Loucy (cell line): ENCODE measurements at regions not wholly inside any gene's neighbourhood (a gene's known extent, or its start where the extent isn't known, plus 50 kb on each side); places are given as distances from the start of the nearest gene placed in this dataset.

Source experiments
- H2AFZ ChIP-seq: fragments of 200-600 bp; sonication (generic); 2 replicates; pipeline ENCODE4 v1.6.0; 2016; ENCODE audit warnings: antibody characterized with exemption, mild to moderate bottlenecking, low read length, moderate library complexity
- H3F3A ChIP-seq: fragments of 200-600 bp; 2 replicates; pipeline ENCODE4 v1.6.0; 2016; ENCODE audit warnings: antibody characterized with exemption, low read depth, mild to moderate bottlenecking
- H3K27me3 ChIP-seq: fragments of 200-600 bp; sonication (generic); 2 replicates; pipeline ENCODE4 v1.6.1; 2014; ENCODE audit warnings: low read length, mild to moderate bottlenecking; ENCODE audit not compliant: insufficient read depth, poor library complexity, severe bottlenecking
- H3K36me3 ChIP-seq: fragments of 200-600 bp; sonication (generic); 2 replicates; pipeline ENCODE4 v1.6.1; 2016; ENCODE audit warnings: low read length; ENCODE audit not compliant: insufficient read depth
- H3K4me1 ChIP-seq: fragments of 200-600 bp; sonication (generic); 2 replicates; pipeline ENCODE4 v1.5.1; 2014; ENCODE audit warnings: low read length, mild to moderate bottlenecking; ENCODE audit not compliant: insufficient read depth, poor library complexity, severe bottlenecking
- H3K4me2 ChIP-seq: fragments of 200-600 bp; sonication (generic); 2 replicates; pipeline ENCODE4 v1.6.0; 2014; ENCODE audit warnings: antibody characterized with exemption, low read length, low read depth, mild to moderate bottlenecking; ENCODE audit not compliant: poor library complexity, severe bottlenecking
- H3K4me3 ChIP-seq: fragments of 200-600 bp; sonication (generic); 2 replicates; pipeline ENCODE4 v1.5.1; 2014; ENCODE audit warnings: low read length, mild to moderate bottlenecking, mixed read lengths; ENCODE audit not compliant: poor library complexity, severe bottlenecking
- H3K79me2 ChIP-seq: fragments of 200-600 bp; sonication (generic); 2 replicates; pipeline ENCODE4 v1.6.1; 2014; ENCODE audit warnings: low read length; ENCODE audit not compliant: insufficient read depth
- H3K9ac ChIP-seq: fragments of 200-600 bp; sonication (generic); 2 replicates; pipeline ENCODE4 v1.6.0; 2014; ENCODE audit warnings: mild to moderate bottlenecking, low read depth, low read length, moderate library complexity; ENCODE audit not compliant: poor library complexity, severe bottlenecking
- H3K9me2 ChIP-seq: fragments of 200-600 bp; sonication (generic); replicated peaks from 2 replicates; pipeline ENCODE4 v1.6.1; 2016; ENCODE audit warnings: low read depth, low read length, mixed read lengths
- H3K9me3 ChIP-seq: fragments of 200-600 bp; sonication (generic); 2 replicates; pipeline ENCODE4 v1.6.1; 2014; ENCODE audit warnings: mild to moderate bottlenecking, antibody characterized with exemption, low read length, low read depth; ENCODE audit not compliant: insufficient read depth
- H4K20me1 ChIP-seq: fragments of 200-600 bp; sonication (generic); 2 replicates; pipeline ENCODE4 v1.6.0; 2014; ENCODE audit warnings: antibody characterized with exemption, low read length, mild to moderate bottlenecking; ENCODE audit not compliant: insufficient read depth, poor library complexity, severe bottlenecking
- EZH2phosphoT487 ChIP-seq: fragments of 200-600 bp; IDR thresholded peaks from 2 replicates; pipeline ENCODE4 v1.6.1; 2018; ENCODE audit warnings: antibody characterized with exemption, mild to moderate bottlenecking, moderate library complexity, borderline replicate concordance
- TF ChIP-seq, protein P1 (sequence below): fragments of 200-600 bp; sonication (generic); conservative IDR thresholded peaks from 2 replicates; pipeline ENCODE4 v1.5.1; 2014; ENCODE audit warnings: mild to moderate bottlenecking, antibody characterized with exemption, low read length

DNA sequence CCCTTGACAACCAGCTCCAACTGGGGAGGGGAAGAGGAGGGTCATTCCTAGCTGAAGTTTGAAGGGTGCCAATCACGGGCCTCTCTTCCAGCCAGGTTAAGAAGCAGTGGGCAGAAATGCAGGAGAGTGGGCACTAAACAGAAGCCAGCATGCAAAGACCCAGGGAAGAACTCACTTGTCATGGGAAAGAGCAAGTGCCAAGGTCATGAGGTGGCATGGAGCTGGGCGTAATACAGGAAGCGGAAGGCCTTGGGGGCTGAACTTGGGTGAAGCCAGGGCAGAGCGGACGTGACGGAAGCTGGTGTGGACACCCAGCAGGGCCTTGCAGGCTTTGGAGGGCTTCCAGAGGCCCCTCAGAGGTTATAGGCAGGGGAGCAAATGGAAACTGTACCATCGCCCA is 302.1 kb downstream of the MAF start:
- no peaks in the 10 kb centered on the region for H3K79me2 ChIP-seq
- H3K9ac ChIP-seq, result no peak overlapping the region
- H4K20me1 ChIP-seq, result no peaks in the 10 kb centered on the region
- H3K27me3 ChIP-seq, result no peaks in the 10 kb centered on the region
- no peaks in the 10 kb centered on the region for H3K9me2 ChIP-seq
- no peak overlapping the region for H3K4me2 ChIP-seq
- H3F3A ChIP-seq, result no peaks in the 10 kb centered on the region
- no peak overlapping the region for H2AFZ ChIP-seq
- no peaks in the 10 kb centered on the region for H3K9me3 ChIP-seq
- no peak overlapping the region for H3K4me3 ChIP-seq
- TF ChIP-seq, protein P1, sequence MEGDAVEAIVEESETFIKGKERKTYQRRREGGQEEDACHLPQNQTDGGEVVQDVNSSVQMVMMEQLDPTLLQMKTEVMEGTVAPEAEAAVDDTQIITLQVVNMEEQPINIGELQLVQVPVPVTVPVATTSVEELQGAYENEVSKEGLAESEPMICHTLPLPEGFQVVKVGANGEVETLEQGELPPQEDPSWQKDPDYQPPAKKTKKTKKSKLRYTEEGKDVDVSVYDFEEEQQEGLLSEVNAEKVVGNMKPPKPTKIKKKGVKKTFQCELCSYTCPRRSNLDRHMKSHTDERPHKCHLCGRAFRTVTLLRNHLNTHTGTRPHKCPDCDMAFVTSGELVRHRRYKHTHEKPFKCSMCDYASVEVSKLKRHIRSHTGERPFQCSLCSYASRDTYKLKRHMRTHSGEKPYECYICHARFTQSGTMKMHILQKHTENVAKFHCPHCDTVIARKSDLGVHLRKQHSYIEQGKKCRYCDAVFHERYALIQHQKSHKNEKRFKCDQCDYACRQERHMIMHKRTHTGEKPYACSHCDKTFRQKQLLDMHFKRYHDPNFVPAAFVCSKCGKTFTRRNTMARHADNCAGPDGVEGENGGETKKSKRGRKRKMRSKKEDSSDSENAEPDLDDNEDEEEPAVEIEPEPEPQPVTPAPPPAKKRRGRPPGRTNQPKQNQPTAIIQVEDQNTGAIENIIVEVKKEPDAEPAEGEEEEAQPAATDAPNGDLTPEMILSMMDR, result no peak
- TF ChIP-seq EZH2phosphoT487, result no peak
- no peaks in the 10 kb centered on the region for H3K36me3 ChIP-seq
- no peaks in the 10 kb centered on the region for H3K4me1 ChIP-seq

GRCh38 chr16:79297805-79298204 is 302.7 kb downstream of the MAF start:
- H3K4me1 ChIP-seq, result no peaks in the 10 kb centered on the region
- no peak overlapping the region for H2AFZ ChIP-seq
- H3K9me3 ChIP-seq, result no peaks in the 10 kb centered on the region
- TF ChIP-seq, protein P1, result no peak
- TF ChIP-seq EZH2phosphoT487, result no peak
- H3K4me2 ChIP-seq, result no peak overlapping the region
- no peaks in the 10 kb centered on the region for H3K27me3 ChIP-seq
- no peaks in the 10 kb centered on the region for H3K79me2 ChIP-seq
- H3K4me3 ChIP-seq, result no peak overlapping the region
- H3K9ac ChIP-seq, result no peak overlapping the region
- H3K9me2 ChIP-seq, result no peaks in the 10 kb centered on the region
- no peaks in the 10 kb centered on the region for H3K36me3 ChIP-seq
- no peaks in the 10 kb centered on the region for H4K20me1 ChIP-seq
- no peaks in the 10 kb centered on the region for H3F3A ChIP-seq

GRCh38 chr16:79297296-79297695 is 303.2 kb downstream of the MAF start:
- no peak overlapping the region for H3K9ac ChIP-seq
- H3K27me3 ChIP-seq, result no peaks in the 10 kb centered on the region
- H3K9me3 ChIP-seq, result no peaks in the 10 kb centered on the region
- no peak overlapping the region for H2AFZ ChIP-seq
- no peaks in the 10 kb centered on the region for H3K79me2 ChIP-seq
- H3K9me2 ChIP-seq, result no peaks in the 10 kb centered on the region
- H3K4me1 ChIP-seq, result no peaks in the 10 kb centered on the region
- H3K4me2 ChIP-seq, result no peak overlapping the region
- H3K4me3 ChIP-seq, result no peak overlapping the region
- H3F3A ChIP-seq, result no peaks in the 10 kb centered on the region
- TF ChIP-seq, protein P1, result no peak
- no peak for TF ChIP-seq EZH2phosphoT487
- H4K20me1 ChIP-seq, result no peaks in the 10 kb centered on the region
- no peaks in the 10 kb centered on the region for H3K36me3 ChIP-seq
